PC-3 (cell line): ENCODE measurements at regions not wholly inside any gene's neighbourhood (a gene's known extent, or its start where the extent isn't known, plus 50 kb on each side); places are given as distances from the start of the nearest gene placed in this dataset.

Experiments
- EZH2phosphoT487 ChIP-seq: fragments of 300-600 bp; sonication (generic); IDR thresholded peaks from 2 replicates; pipeline ENCODE4 v1.6.1; 2018; ENCODE audit warnings: mild to moderate bottlenecking, antibody characterized with exemption, low read length, borderline replicate concordance
- TF ChIP-seq, protein P1 (sequence below): fragments of 300-600 bp; sonication (generic); conservative IDR thresholded peaks from 2 replicates; pipeline ENCODE4 v1.5.1; 2017; ENCODE audit warnings: antibody characterized with exemption, low read depth, mild to moderate bottlenecking, low read length

DNA sequence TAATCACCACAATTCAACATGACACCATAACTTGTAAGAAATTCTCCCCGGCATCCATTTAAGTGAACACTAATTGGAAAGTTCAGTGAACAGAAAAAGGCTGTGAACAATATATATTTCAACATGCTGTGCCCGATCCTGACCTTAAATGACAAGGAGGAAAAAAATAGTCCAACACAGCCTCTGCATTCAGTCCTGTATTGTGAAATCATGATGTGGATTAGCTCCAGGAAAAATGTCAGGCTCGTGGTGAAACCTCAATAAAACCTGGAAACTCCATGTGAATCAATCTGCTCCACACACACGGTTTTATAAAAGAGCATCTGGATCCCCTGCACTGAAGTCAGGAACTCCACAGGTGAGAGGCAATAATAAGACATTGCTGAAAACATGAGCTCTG lies 145.4 kb upstream of the SPOPL start:
- TF ChIP-seq, protein P1, sequence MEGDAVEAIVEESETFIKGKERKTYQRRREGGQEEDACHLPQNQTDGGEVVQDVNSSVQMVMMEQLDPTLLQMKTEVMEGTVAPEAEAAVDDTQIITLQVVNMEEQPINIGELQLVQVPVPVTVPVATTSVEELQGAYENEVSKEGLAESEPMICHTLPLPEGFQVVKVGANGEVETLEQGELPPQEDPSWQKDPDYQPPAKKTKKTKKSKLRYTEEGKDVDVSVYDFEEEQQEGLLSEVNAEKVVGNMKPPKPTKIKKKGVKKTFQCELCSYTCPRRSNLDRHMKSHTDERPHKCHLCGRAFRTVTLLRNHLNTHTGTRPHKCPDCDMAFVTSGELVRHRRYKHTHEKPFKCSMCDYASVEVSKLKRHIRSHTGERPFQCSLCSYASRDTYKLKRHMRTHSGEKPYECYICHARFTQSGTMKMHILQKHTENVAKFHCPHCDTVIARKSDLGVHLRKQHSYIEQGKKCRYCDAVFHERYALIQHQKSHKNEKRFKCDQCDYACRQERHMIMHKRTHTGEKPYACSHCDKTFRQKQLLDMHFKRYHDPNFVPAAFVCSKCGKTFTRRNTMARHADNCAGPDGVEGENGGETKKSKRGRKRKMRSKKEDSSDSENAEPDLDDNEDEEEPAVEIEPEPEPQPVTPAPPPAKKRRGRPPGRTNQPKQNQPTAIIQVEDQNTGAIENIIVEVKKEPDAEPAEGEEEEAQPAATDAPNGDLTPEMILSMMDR: no peak
- TF ChIP-seq EZH2phosphoT487: no peak
